ENCODE measurements at regions not wholly inside any gene's neighbourhood (a gene's known extent, or its start where the extent isn't known, plus 50 kb on each side); places are given as distances from the start of the nearest gene placed in this dataset.
A peak's percentile ranks its signal among the peaks of the same experiment; 100 is the strongest.

DNA sequence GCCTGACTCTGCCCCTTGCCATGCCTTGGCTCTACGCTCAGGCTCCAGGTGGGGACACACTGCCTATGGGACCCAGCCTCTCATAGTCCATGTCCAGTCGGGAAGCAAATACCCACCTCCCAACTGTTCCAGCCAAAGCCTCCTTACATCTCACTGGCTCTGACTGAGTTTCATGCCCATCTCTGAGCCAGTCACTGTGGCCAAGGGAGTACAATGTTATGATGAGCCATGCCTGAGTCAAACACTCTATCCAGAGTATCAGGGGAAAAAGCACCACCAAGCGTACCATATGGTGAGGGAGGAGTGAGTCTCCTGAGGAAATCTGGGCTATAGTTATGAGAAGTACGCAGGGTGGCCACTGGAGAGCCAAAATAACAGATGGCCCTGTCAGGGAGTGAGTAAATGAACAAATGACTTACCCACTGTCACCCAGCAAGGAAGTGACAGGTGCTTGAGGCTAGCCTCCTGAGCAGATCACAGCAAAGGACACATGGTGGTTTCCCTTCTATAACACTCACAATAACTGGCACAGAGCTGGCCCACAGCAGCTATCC, 236.6 kb upstream of the GJB5 start:
- no peak for DNase-seq

GRCh38 chr1:34520111-34520510, 234.7 kb upstream of the GJB5 start:
- no peak for DNase-seq

GRCh38 chr1:34524783-34525182, 230.1 kb upstream of the GJB5 start:
- DNase-seq: no peak

DNA sequence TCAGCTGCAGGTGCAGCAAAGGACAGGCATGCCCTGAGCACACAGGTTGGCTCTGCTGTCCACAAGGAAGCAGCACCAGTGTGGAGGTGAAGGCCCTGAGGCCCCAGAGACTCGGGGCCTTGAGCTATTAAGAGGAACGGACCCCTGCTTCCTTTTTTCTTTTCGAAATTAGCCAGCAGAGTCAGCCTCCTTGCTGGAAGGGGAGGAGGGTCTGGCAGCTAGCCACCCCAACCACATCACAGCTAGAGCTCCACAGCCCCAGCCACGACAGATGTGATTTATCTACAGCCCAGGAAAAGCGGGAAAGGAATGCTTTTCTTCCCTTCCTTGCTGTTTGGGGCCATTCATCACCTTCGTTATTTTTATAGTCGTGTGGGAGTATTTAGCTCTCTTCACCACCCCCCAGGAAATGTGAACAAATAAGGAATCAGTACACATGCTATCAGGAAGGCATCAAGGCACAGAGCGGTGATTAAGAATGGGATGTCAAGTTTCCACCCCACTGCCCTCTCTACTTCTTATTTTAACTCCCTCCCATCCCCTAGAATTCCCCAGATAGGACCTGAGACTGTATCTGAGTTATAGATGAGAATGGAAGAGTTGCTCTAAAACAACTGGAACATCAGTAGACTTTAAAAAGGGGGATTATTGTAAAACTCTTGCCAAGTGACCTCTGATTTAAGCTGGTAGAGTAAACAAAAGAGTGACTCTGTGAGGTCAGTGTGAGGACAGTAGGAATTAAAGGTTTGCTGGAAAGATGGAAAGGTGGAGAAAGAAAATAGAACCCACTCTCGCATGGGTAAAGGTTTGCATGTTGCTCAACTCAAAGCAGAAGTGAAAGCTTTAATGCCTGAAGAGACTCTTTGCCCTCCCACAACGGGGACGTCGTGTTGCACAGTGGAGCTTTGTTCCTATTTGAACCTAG, 224.7 kb upstream of the GJB5 start:
- no peak for DNase-seq

GRCh38 chr1:34532113-34532512, 222.7 kb upstream of the GJB5 start:
- no peak for DNase-seq

GRCh38 chr1:34538481-34538880, 216.4 kb upstream of the GJB5 start:
- no peak for DNase-seq

DNA sequence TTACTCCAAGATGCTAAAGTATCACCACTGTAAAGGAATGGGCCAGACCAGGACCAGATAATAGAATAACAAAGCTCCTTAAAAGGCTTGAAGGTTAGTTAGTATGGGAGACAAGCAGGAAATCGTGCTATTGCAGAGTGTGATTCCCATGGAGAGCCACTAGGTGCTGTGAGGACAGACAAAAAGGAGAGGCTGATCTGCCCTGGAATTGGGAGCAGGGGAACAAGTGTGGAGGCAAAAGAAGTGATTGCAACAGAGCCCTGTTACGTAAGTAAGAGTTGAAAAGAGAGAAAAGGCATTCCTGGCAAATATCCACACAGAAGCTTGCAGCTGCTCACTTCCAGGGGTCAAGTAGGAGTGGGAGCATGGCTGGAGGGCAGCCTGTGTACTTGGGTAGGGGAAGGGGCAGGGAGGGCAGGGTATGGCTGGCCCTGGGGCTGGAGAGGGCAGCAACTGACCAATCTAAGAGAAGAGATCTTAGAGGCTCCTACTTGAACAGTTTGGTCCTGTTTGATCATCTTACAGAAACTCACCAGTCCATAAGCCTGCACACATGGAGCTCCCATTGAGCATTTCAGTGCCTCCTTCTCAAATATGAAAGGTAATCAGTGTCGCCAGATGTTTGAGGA, 207.7 kb upstream of the GJB5 start:
- DNase-seq: no peak

- DNase-seq: no peak
Observed at GRCh38 chr1:34549199-34549598, 205.6 kb upstream of the GJB5 start.

DNA sequence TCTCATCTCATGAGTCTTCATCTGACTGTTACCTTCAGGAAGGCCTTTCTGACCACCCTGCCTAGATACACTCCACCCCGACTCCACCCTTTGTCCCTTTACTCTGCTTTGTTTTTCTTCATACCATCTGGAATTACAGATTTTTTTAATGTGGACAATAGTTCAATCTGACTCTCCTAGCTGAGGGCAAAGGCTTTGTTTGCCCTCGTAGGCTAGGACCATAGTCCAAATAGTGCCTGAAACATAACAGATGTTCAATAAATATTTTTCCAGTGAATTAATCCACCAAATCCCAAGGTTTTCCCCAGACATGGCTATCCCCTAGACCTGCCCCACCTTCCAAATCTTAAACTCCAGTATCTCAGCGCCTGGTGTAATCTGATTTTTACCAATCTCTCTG, 176.5 kb upstream of the GJB5 start:
- DNase-seq: no peak

DNA sequence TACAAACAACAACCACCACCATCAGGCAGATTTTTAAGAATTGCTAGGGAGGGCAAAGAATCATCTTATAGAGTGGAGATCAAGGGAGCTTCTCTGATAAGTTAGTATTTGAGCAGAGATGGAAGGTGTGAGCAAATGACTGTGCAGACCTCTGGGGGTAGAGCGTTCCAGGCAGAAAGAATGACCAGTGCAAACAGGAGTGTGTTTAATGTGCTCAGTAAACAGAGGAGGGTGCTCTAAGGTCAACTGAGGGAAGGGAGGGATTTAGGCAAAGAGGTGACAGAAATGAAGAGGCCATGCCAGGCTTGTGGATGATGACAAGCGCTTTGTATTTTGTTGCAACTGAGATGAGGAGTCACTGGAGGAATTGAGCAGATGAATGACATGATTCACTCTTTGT, 172.5 kb upstream of the GJB5 start:
- DNase-seq: no peak

GRCh38 chr1:34587761-34588160, 167.1 kb upstream of the GJB5 start:
- DNase-seq: no peak

- no peak for DNase-seq
Observed at GRCh38 chr1:34590211-34590623, 164.6 kb upstream of the GJB5 start.

DNA sequence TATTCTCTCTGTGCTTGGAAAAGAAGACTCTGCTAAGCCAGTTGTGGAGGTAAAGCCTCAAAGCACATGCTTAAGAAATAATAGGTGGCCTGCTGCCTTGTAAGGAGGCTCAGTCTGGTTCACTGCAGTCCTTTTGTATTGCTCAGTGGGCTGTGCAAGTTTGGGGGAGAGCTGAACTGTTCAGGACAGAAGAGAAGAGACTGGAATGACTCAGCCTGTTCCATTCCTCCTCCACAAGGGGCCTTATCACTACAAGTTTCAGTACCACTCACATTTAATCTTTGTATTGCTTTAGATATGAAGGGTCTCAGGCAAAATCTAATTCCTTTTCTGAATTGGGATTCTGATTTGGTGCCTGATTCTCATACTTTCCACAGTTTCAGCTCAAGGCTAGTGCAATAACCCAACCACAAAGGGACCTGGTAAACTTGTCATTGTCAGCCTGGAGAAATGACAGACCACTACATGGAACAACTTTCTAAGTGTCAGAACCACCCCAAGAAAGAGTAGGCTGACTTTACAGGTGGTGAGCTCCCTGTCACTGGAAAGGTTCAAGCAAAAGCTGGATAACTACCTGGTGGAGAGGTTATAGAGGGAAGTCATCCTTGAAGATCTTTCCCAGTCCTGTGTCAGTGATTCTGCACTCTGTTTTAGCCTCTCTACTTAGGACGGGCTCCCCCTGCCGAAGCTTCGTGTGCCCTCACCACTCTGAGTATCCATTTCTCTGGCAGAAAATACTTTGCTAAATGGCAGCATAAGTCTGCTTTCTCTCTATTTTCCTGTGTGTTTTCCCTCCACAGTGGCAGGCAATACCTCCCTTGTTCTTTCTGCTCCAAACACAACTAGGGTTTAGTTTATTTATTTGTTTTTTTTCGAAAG, 162.9 kb upstream of the GJB5 start:
- DNase-seq: no peak

DNA sequence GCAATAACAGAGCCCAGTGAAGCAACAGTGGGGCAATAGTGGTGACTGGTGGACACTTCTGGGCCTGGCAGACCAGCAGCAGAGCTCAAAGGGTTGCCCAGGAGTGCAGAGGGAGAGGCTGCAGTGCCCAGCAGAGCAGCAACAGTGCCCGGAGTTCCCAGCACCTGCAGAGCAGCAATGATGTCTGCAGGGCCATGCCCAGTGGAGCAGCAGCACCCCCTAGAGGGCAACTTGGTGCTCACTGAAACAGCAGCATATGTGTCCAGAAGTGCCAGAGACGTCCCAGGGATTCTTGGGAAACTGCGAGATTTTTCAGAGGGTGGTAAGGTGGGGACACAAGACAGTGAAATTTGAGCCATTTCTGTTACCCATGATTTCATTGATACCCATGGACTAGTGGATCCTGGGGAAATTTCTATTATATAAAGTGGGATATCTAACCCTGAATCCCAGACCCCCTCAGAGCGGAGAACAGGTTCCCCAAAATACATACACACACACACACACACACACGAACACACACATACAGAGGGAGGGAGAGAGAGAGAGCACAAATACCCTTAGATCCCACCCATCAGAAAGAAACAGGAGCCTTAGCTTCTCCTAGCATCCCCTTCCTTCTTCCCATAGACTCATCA, 156.9 kb upstream of the GJB5 start:
- DNase-seq: peak; percentile 34

GRCh38 chr1:34602907-34603306, 151.9 kb upstream of the GJB5 start:
- no peak for DNase-seq

DNA sequence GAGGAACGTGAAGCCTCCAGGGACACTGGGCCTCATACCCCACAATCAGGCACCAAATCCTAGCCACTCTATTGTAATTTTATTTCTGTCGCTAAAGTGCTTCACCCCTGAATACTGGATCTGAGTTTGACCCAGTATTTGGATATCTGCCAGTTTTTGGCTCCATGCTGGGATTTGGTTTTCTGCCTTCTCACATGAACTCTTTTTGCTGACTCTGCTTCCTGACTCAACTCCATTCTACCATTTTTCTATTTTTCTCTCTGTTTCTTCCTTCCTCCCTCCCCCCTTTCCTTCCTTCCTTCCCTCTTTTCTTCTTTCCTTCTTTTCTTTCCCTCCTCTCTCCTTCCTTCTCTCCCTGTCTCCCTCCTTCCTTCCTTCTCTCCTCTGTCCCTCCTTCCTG, 151.3 kb upstream of the GJB5 start:
- DNase-seq: no peak

GRCh38 chr1:34606504-34606903, 148.3 kb upstream of the GJB5 start:
- no peak for DNase-seq

DNA sequence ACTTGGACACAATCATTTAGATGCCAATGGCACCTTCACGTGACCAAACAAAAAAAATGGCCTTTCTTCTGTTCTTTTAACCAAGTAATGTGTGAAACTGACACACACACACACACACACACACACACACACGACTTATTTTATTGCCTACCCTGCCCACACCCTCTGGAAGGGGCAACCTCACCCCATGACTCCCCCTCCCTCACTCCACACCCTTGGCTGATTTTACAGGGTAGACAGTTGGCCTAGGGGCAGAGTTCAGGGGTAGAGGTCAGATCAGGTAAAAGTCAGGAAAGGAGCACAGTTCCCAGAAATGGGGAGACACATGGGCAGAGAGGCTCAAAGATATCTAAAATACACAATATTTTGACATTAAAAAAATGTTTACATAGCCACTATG, 144.8 kb upstream of the GJB5 start:
- no peak for DNase-seq

GRCh38 chr1:34611571-34611970, 143.3 kb upstream of the GJB5 start:
- DNase-seq: no peak

DNA sequence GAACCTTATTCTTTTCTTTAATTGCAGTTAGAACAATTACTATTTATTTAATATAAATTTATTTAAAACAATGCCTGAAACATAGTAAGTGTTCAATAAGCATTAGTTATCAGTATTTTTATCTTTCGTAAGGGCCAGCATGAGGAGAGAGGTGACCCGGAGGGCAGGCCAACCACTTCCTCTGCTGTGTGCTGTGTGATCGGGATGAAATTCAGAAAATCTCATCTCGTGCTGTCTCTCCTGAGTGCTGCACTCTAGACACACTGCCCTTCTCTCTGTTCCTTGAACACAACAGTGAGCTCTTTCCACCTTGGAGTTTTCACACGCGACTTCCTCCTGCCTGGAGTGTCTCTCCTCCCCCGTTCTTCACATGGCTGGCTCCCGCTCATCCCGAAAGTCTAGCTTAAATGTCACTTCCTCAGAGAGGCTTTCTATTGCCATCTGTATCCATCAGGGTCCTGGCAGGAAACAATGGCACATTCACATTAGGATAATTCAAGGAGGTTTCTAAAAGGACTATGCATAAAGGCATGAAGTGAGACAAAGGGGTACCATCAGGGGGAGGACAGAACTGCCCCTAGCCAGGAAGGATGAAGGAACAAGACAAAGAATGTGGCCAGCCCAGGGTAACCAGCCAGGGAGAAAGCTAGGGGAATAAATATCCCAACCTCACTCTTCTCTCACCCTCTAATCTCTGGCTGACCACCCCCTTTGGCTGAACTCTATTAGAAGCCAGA, 142.6 kb upstream of the GJB5 start:
- DNase-seq: no peak

GRCh38 chr1:34617321-34618118, 137.3 kb upstream of the GJB5 start:
- DNase-seq: no peak

Data from activated CD8-positive, alpha-beta memory T cell treated with anti-CD3 and anti-CD28 coated beads, Interleukin-2, amount 50 U/mL, for 4 hours (primary cell).